Glutamatergic neuron (in vitro differentiated cells): ENCODE measurements at regions not wholly inside any gene's neighbourhood (a gene's known extent, or its start where the extent isn't known, plus 50 kb on each side); places are given as distances from the start of the nearest gene placed in this dataset.

Experiments used
- DNase-seq: peaks from one replicate; pipeline ENCODE4 v3.0.0; 2022
- H3K27ac Mint-ChIP-seq: one replicate; pipeline ENCODE4 v1.8.0; 2020; ENCODE audit warnings: mild to moderate bottlenecking, mixed read lengths, inconsistent platforms; ENCODE audit not compliant: unreplicated experiment
- H3K27me3 Mint-ChIP-seq: one replicate; pipeline ENCODE4 v1.8.0; 2020; ENCODE audit warnings: mild to moderate bottlenecking, moderate library complexity, mixed read lengths, inconsistent platforms; ENCODE audit not compliant: unreplicated experiment
- H3K36me3 Mint-ChIP-seq: one replicate; pipeline ENCODE4 v1.8.0; 2020; ENCODE audit warnings: mild to moderate bottlenecking, mixed read lengths, inconsistent platforms; ENCODE audit not compliant: unreplicated experiment
- H3K4me1 Mint-ChIP-seq: one replicate; pipeline ENCODE4 v1.8.0; 2020; ENCODE audit warnings: mild to moderate bottlenecking, low read depth, mixed read lengths, inconsistent platforms; ENCODE audit not compliant: unreplicated experiment
- H3K4me3 Mint-ChIP-seq: one replicate; pipeline ENCODE4 v1.8.0; 2020; ENCODE audit warnings: mild to moderate bottlenecking, mixed read lengths, inconsistent platforms; ENCODE audit not compliant: unreplicated experiment
- H3K9me3 Mint-ChIP-seq: one replicate; pipeline ENCODE4 v1.8.0; 2020; ENCODE audit warnings: mild to moderate bottlenecking, moderate library complexity, mixed read lengths, inconsistent platforms; ENCODE audit not compliant: unreplicated experiment
- TF ChIP-seq, protein P1 (sequence below): fragments of 200-600 bp; sonication (generic); IDR thresholded peaks from one replicate; pipeline ENCODE4 v1.5.0; 2021; ENCODE audit not compliant: partially characterized antibody, unreplicated experiment

DNA sequence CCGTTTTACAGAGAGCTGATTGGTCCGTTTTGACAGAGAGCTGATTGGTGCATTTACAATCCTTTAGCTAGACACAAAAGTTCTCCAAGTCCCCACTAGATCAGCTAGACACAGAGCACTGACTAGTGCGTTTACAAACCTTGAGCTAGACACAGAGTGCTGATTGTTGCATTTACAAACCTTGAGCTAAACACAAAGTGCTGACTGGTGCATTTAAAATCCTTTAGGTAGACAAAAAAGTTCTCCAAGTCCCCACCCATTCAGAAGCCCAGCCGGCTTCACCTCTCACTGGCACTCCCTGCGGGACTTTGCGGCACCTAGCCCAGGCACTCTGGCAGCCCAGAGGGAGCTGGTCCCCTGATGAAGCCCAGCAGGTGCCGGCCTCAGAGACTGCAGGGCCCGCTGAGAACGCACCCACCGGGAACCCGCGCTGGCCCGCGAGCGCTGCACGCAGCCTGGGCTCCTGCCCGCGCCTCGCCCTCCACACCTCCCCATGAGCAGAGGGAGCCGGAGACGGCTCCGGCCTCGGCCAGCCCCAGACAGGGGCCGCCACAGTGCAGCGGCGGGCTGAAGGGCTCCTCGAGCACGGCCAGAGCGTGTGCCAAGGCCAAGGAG lies 508.1 kb upstream of the CHAC2 start:
- Mint-ChIP-seq H3K4me1 (no peaks in the 10 kb centered on the region), H3K27ac (no peak overlapping the region), H3K9me3 (peaks cover 4% of the 10 kb centered on the region), H3K36me3 (peaks cover 6% of the 10 kb centered on the region), H3K4me3 (no peak overlapping the region), H3K27me3 (no peaks in the 10 kb centered on the region)
- DNase-seq: no peak
- TF ChIP-seq, protein P1, sequence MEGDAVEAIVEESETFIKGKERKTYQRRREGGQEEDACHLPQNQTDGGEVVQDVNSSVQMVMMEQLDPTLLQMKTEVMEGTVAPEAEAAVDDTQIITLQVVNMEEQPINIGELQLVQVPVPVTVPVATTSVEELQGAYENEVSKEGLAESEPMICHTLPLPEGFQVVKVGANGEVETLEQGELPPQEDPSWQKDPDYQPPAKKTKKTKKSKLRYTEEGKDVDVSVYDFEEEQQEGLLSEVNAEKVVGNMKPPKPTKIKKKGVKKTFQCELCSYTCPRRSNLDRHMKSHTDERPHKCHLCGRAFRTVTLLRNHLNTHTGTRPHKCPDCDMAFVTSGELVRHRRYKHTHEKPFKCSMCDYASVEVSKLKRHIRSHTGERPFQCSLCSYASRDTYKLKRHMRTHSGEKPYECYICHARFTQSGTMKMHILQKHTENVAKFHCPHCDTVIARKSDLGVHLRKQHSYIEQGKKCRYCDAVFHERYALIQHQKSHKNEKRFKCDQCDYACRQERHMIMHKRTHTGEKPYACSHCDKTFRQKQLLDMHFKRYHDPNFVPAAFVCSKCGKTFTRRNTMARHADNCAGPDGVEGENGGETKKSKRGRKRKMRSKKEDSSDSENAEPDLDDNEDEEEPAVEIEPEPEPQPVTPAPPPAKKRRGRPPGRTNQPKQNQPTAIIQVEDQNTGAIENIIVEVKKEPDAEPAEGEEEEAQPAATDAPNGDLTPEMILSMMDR: no peak

DNA sequence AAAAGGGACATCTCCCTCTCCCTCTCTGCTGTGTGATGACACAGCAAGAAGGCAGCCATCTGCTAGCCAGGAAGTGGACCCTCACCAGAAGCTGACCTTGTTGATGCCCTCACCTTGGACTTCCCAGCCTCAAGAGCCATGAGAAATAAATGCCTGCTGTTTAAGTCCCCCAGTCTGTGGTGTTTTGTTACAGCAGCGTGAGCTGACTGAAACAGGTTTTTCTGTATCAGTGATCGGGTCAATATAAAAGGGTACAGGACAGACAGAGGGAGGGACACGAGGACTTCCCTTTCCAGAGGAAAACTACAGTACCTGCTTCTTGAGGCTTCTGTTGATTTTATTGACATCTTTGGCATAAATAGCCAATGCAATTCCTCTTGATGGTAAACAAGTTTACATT lies 510.3 kb upstream of the CHAC2 start:
- Mint-ChIP-seq H3K36me3 (peaks cover 6% of the 10 kb centered on the region), H3K9me3 (peaks cover 3% of the 10 kb centered on the region), H3K27ac (no peak overlapping the region), H3K27me3 (no peaks in the 10 kb centered on the region), H3K4me3 (no peak overlapping the region), H3K4me1 (no peaks in the 10 kb centered on the region)
- DNase-seq: no peak
- TF ChIP-seq, protein P1: no peak

DNA sequence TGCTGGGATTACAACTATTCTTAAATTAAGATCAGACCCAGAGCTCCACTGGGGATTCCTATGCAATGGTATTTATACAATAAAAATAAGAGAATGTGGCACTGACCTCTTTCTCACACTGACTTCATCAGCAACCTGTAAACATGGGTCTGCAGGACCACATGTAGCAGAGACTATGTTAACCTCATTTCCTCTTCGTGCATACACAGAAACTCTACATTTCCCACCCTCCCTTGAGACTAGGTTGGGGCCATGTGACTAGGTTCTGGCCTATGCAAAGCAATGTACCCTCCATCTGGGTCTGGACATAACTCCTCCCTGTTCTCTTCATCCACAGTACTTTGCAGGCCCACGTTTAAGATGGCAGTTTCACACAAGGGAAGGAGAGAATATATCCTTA lies 514.4 kb upstream of the CHAC2 start:
- DNase-seq: no peak
- peaks cover 5% of the 10 kb centered on the region for H3K36me3 Mint-ChIP-seq
- no peak overlapping the region for H3K4me3 Mint-ChIP-seq
- TF ChIP-seq, protein P1: no peak
- no peaks in the 10 kb centered on the region for H3K4me1 Mint-ChIP-seq
- H3K9me3 Mint-ChIP-seq: peaks cover 3% of the 10 kb centered on the region
- H3K27ac Mint-ChIP-seq: no peak overlapping the region
- no peaks in the 10 kb centered on the region for H3K27me3 Mint-ChIP-seq

DNA sequence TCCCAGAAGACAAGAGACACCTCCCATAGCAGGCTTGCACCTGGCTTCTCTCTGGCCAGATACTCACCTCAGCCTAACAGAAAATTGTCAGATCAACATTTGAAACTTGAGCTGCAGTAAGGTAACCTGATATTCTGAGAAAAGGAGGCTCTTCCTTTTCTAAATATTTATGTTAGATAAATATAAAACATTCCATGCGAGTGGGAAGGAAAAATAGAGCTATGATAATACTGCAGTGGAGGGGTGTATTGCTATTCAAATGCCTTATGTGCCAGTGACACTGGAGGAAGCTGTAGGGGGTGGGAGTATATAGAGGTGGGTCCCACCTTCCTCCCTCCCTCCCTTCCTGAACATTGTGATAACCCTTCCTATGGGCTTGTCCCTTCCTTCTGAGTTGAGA lies 515.5 kb upstream of the CHAC2 start:
- Mint-ChIP-seq H3K9me3 (no peaks in the 10 kb centered on the region), H3K4me3 (no peak overlapping the region), H3K27ac (no peak overlapping the region), H3K27me3 (no peaks in the 10 kb centered on the region), H3K36me3 (no peaks in the 10 kb centered on the region), H3K4me1 (no peaks in the 10 kb centered on the region)
- TF ChIP-seq, protein P1: no peak
- no peak for DNase-seq

DNA sequence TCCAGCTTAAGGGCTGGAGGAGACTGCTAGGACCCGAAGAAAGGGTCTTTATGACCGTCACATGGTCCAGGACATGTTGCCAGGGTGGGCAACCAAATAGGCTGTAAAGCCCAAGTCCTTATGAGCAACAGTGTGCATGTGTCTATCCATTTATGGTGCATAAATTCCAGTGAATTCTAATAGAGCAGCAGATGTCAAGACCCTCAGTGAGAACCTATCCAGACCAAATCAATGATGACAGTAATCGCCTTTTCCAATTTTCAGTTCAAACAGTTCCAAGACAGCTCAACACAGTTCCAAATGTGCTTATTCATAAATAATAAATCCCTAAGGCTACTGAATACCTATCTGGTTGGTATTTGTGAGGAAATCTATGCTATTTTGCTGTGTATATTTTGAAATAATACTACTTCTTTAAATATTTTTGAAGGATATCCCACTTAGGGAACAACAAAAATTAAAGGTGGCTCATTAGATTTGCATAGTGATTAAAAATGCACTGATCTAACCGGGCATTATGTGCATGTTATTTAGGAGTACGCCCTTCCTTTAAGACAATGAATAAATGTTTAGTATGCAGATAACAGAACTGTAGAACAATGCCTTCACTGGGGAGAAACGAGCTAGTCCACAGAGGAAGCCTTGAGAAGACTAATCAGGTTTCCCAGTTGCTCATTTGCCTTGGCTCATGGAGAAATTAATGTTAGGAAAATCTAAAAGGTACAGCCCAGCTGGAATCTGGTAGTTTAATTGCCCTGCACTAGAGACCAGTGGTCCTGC lies 519.5 kb upstream of the CHAC2 start:
- no peaks in the 10 kb centered on the region for H3K27me3 Mint-ChIP-seq
- TF ChIP-seq, protein P1: no peak
- H3K9me3 Mint-ChIP-seq: no peaks in the 10 kb centered on the region
- H3K27ac Mint-ChIP-seq: no peak overlapping the region
- no peak overlapping the region for H3K4me3 Mint-ChIP-seq
- DNase-seq: no peak
- no peaks in the 10 kb centered on the region for H3K4me1 Mint-ChIP-seq
- H3K36me3 Mint-ChIP-seq: no peaks in the 10 kb centered on the region
